C4-2B (cell line): ENCODE measurements at regions not wholly inside any gene's neighbourhood (a gene's known extent, or its start where the extent isn't known, plus 50 kb on each side); places are given as distances from the start of the nearest gene placed in this dataset.

Source experiments
- H3K27ac ChIP-seq: fragments of 450-650 bp; 2 replicates; pipeline ENCODE4 v1.5.1; 2017
- ZFX ChIP-seq: fragments of 450-650 bp; IDR thresholded peaks from 2 replicates; pipeline ENCODE4 v1.6.1; 2017
- TF ChIP-seq, protein P1 (sequence below): fragments of 450-650 bp; conservative IDR thresholded peaks from 2 replicates; pipeline ENCODE4 v1.5.1; 2017; ENCODE audit warnings: mild to moderate bottlenecking

DNA sequence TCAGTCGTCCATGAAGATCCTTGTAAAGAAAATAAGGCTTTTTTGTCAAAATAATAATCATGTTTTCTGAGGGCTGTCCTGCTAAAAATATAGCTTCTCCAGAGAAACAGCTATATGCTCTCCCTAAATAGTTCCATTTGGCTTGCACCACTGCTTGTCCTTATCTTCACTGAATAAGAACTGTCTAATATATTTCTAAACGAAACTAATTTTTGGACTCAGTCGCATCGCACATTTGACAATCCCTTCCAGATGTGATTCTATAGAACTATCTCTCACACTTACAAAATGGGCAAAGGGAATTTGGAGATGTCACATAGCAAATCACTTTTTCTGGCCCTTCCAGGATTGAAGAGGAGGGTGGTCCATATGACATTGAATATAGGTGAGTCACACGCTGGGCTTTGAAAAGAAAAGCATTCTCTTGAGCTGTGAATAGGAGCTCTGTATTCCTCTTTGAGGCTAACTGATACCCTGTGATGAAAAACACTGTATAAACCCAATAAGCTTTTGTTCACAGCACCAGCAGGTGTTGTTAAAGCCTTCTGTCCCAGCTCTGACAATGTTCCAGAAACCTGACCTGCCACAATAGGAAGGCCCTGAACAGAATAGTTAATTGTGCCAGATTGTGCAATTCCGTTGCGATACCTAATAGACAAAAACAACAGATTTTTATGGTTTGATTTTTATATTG, 1144.2 kb downstream of the ROBO2 start:
- no peak for TF ChIP-seq ZFX
- TF ChIP-seq, protein P1, sequence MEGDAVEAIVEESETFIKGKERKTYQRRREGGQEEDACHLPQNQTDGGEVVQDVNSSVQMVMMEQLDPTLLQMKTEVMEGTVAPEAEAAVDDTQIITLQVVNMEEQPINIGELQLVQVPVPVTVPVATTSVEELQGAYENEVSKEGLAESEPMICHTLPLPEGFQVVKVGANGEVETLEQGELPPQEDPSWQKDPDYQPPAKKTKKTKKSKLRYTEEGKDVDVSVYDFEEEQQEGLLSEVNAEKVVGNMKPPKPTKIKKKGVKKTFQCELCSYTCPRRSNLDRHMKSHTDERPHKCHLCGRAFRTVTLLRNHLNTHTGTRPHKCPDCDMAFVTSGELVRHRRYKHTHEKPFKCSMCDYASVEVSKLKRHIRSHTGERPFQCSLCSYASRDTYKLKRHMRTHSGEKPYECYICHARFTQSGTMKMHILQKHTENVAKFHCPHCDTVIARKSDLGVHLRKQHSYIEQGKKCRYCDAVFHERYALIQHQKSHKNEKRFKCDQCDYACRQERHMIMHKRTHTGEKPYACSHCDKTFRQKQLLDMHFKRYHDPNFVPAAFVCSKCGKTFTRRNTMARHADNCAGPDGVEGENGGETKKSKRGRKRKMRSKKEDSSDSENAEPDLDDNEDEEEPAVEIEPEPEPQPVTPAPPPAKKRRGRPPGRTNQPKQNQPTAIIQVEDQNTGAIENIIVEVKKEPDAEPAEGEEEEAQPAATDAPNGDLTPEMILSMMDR, result no peak
- no peak overlapping the region for H3K27ac ChIP-seq

DNA sequence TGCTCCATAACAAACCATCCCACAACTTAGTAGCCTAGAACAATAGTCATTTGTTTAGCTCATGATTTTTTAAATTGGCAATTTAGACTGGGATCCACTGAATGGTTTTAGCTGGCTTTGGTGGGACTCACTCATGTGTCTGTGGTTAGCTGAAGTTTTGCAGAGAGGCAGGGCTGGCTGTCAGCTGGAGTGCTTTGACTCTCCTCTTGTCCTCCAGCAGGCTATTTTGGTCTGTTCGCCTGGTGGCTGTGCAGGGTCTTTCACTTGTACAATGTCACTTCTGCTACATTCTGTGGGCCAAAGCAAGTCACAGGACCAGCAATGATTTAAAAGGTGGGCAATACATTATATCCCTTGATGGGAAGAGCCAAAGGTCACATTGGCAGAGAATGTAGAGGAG, 1146.5 kb downstream of the ROBO2 start:
- no peak overlapping the region for H3K27ac ChIP-seq
- TF ChIP-seq, protein P1, result no peak

DNA sequence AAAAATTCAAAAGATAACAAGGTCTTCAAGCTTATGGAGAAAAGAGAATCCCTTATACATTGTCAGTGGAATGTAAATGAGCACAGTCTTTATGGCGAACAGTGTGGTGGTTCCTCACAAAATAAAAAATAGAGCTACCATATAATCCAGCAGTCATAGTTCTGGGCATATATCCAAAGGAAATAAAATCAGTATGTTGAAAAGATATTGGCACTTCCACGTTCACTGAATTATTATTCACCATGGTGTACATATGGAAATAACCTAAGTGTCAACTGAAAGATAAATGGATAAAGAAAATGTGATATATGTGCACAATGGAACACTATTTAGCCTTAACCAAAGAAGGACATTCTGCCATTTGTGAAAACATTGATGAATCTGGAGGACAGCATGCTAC, 1161.2 kb downstream of the ROBO2 start:
- no peak overlapping the region for H3K27ac ChIP-seq
- TF ChIP-seq, protein P1, result no peak
- TF ChIP-seq ZFX, result no peak

DNA sequence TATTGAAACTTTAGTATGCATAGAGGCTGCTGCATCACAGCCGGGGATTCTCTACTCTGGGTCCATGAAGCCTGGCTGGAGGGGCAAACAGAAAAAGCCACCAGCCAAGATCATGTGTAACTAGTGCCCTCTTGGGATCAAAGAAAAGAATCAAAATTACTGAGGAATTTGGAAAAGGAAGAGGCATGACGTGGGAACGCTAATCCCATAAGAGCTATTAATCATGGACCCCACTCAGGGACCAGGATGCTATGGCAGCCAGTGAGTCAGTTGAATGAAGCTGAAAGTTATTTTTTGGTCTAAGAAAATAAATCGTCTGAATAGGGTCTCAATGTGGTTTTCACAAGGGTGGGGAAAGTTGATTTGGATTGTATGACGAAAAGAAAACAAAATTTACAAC, 1165.1 kb downstream of the ROBO2 start:
- TF ChIP-seq, protein P1, result peak; percentile 41
- TF ChIP-seq ZFX, result no peak
- no peak overlapping the region for H3K27ac ChIP-seq

DNA sequence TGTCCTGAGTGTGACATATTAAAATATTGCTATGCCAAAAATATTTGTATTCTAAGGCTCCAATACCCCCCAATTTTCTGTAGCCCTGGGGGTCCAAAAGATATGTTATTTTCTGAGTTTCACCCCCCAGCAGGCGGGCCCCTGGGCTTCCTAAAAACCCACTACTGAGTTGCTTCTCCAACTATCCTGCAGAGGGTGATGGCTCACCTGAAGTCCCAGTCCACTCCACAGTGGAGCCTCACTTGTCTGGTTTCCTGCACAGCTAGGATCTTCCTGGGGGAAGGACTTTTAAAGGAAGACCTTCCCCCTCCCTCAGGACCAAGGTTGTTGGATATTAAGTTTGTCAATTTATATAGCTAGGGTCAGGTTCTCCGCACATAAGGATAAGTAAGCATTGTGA, 1181.4 kb downstream of the ROBO2 start:
- H3K27ac ChIP-seq, result no peak overlapping the region
- TF ChIP-seq, protein P1, result no peak; the same call in 1 of the 2 replicates
- TF ChIP-seq ZFX, result no peak

DNA sequence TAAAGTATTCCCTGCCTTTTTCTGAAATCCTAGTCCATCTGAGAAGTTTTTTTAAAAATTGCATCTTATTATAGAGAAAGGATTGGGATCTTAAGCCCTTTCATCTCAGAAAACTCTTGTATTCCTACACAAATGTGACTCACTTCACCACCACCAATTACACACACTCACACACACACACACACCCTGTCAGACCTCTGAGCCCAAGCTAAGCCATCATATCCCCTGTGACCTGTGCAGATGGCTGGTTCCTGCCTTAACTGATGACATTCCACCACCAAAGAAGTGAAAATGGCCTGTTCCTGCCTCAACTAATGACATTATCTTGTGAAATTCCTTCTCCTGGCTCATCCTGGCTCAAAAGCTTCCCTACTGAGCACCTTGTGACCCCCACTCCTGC, 1181.9 kb downstream of the ROBO2 start:
- H3K27ac ChIP-seq, result no peak overlapping the region
- TF ChIP-seq, protein P1, result no peak
- TF ChIP-seq ZFX, result no peak

DNA sequence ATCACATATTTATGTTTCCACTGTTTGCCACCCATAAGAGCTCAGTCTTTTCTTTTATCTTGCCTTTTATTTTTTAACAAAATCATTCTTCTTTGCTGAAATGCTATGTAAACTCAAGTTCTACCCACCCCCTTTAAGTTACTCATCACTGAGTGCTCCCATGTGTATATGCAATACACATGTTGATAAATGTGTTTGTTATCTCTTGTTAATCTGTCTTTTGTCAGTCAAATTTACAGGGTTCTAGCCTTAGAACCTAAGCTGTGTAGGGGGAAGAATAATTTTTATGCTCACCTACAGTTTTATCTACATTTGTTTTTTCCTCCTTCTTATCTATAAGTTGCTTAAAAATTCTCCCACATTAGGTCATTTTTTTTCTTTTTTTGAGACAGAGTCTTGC, 1195.9 kb downstream of the ROBO2 start:
- TF ChIP-seq, protein P1, result no peak
- no peak for TF ChIP-seq ZFX
- no peak overlapping the region for H3K27ac ChIP-seq
